HEK293 (cell line): ENCODE measurements at regions not wholly inside any gene's neighbourhood (a gene's known extent, or its start where the extent isn't known, plus 50 kb on each side); places are given as distances from the start of the nearest gene placed in this dataset.

ENCODE experiments used
- CTCF ChIA-PET: fragments of 350-600 bp; formaldehyde crosslinking; extraction: SDS; loops from one replicate; lab custom pipeline; 2021; ENCODE audit warnings: antibody characterized with exemption; lab: Yijun Ruan, JAX
- POLR2A ChIA-PET: fragments of 300-600 bp; formaldehyde crosslinking; extraction: SDS; loops from one replicate; lab custom pipeline; 2020; ENCODE audit warnings: antibody characterized with exemption, inconsistent platforms; lab: Yijun Ruan, JAX
- H3K27ac ChIP-seq: fragments of 200-500 bp; sonication (Bioruptor generic); 2 replicates; pipeline ENCODE4 v1.5.1; 2014; ENCODE audit warnings: low read depth, low read length, control low read depth, inconsistent platforms; ENCODE audit errors: extremely low read depth
- H3K36me3 ChIP-seq, 2 experiments: fragments of 200-500 bp in 1 of 2; sonication (Bioruptor generic) in 1 of 2; 1 replicate in 1 of 2; 2 replicates in 1 of 2; pipeline ENCODE4 v1.5.1; 2014 to 2017; ENCODE audit warnings: inconsistent platforms in 2 of 2, low read length in 2 of 2; ENCODE audit not compliant: control insufficient read depth in 2 of 2, insufficient read depth in 1 of 2
- H3K4me1 ChIP-seq: fragments of 200-500 bp; sonication (Bioruptor generic); 2 replicates; pipeline ENCODE4 v1.5.1; 2014; ENCODE audit warnings: mild to moderate bottlenecking, low read length, inconsistent platforms; ENCODE audit not compliant: control insufficient read depth, insufficient read depth
- H3K4me3 ChIP-seq: 2 replicates; pipeline ENCODE4 v1.5.1; 2011; ENCODE audit warnings: low read depth, mild to moderate bottlenecking, control low read depth, low read length, moderate library complexity
- H3K9me3 ChIP-seq: fragments of 200-500 bp; sonication (Bioruptor generic); 2 replicates; pipeline ENCODE4 v1.5.1; 2014; ENCODE audit warnings: low read depth, low read length, inconsistent platforms; ENCODE audit not compliant: control insufficient read depth, insufficient read depth
- BCL11A ChIP-seq: fragments of 450-650 bp; formaldehyde crosslinking; IDR thresholded peaks from 2 replicates; pipeline ENCODE4 v1.5.1; 2016; ENCODE audit warnings: low read depth, missing biosample characterization, missing genetic modification characterization
- ELK4 ChIP-seq: IDR thresholded peaks from 2 replicates; pipeline ENCODE4 v1.6.1; 2011; ENCODE audit warnings: mild to moderate bottlenecking, low read depth, low read length, borderline replicate concordance
- GFI1B ChIP-seq: fragments of 450-650 bp; formaldehyde crosslinking; IDR thresholded peaks from 2 replicates; pipeline ENCODE4 v1.5.1; 2016; ENCODE audit warnings: missing biosample characterization, missing genetic modification characterization
- KLF1 ChIP-seq: fragments of 450-650 bp; formaldehyde crosslinking; IDR thresholded peaks from 2 replicates; pipeline ENCODE4 v1.5.1; 2016; ENCODE audit warnings: missing biosample characterization, missing genetic modification characterization
- KLF10 ChIP-seq: fragments of 450-650 bp; IDR thresholded peaks from 2 replicates; pipeline ENCODE4 v1.5.1; 2018; ENCODE audit warnings: missing biosample characterization, mild to moderate bottlenecking, missing genetic modification characterization
- KLF9 ChIP-seq: fragments of 450-650 bp; formaldehyde crosslinking; IDR thresholded peaks from 2 replicates; pipeline ENCODE4 v1.5.1; 2016; ENCODE audit warnings: missing biosample characterization, missing genetic modification characterization, low read depth
- SALL2 ChIP-seq: fragments of 450-650 bp; formaldehyde crosslinking; IDR thresholded peaks from 2 replicates; pipeline ENCODE4 v1.5.0; 2017; ENCODE audit warnings: missing biosample characterization, mild to moderate bottlenecking, missing genetic modification characterization, borderline replicate concordance
- YY2 ChIP-seq: fragments of 450-650 bp; formaldehyde crosslinking; IDR thresholded peaks from 2 replicates; pipeline ENCODE4 v1.5.1; 2016; ENCODE audit warnings: missing biosample characterization, missing genetic modification characterization
- ZNF140 ChIP-seq: fragments of 450-650 bp; formaldehyde crosslinking; IDR thresholded peaks from 2 replicates; pipeline ENCODE4 v1.5.1; 2016; ENCODE audit warnings: missing biosample characterization, missing genetic modification characterization
- ZNF16 ChIP-seq: fragments of 450-650 bp; formaldehyde crosslinking; IDR thresholded peaks from 2 replicates; pipeline ENCODE4 v1.5.1; 2016; ENCODE audit warnings: low read depth, missing biosample characterization, missing genetic modification characterization
- ZNF2 ChIP-seq: fragments of 450-650 bp; formaldehyde crosslinking; IDR thresholded peaks from 2 replicates; pipeline ENCODE4 v1.5.1; 2016; ENCODE audit warnings: missing biosample characterization, missing genetic modification characterization
- ZNF211 ChIP-seq: fragments of 450-650 bp; formaldehyde crosslinking; IDR thresholded peaks from 2 replicates; pipeline ENCODE4 v1.5.1; 2016; ENCODE audit warnings: low read depth, missing biosample characterization, missing genetic modification characterization
- ZNF24 ChIP-seq: fragments of 450-650 bp; formaldehyde crosslinking; IDR thresholded peaks from 2 replicates; pipeline ENCODE4 v1.5.1; 2016; ENCODE audit warnings: missing biosample characterization, missing genetic modification characterization
- ZNF426 ChIP-seq: fragments of 450-650 bp; formaldehyde crosslinking; IDR thresholded peaks from 2 replicates; pipeline ENCODE4 v1.5.1; 2017; ENCODE audit warnings: missing biosample characterization, missing genetic modification characterization, mild to moderate bottlenecking, inconsistent platforms, moderate library complexity
- ZNF558 ChIP-seq: fragments of 450-650 bp; formaldehyde crosslinking; IDR thresholded peaks from 2 replicates; pipeline ENCODE4 v1.5.1; 2016; ENCODE audit warnings: missing biosample characterization, missing genetic modification characterization
- ZNF571 ChIP-seq: fragments of 450-650 bp; formaldehyde crosslinking; IDR thresholded peaks from 2 replicates; pipeline ENCODE4 v1.5.0; 2017; ENCODE audit warnings: missing biosample characterization, missing genetic modification characterization
- ZNF621 ChIP-seq: fragments of 450-650 bp; formaldehyde crosslinking; IDR thresholded peaks from 2 replicates; pipeline ENCODE4 v1.5.1; 2017; ENCODE audit warnings: missing biosample characterization, missing genetic modification characterization
- ZNF629 ChIP-seq: fragments of 450-650 bp; formaldehyde crosslinking; IDR thresholded peaks from 2 replicates; pipeline ENCODE4 v1.5.1; 2017; ENCODE audit warnings: missing biosample characterization, missing genetic modification characterization
- ZNF707 ChIP-seq: fragments of 450-650 bp; formaldehyde crosslinking; IDR thresholded peaks from 2 replicates; pipeline ENCODE4 v1.5.1; 2016; ENCODE audit warnings: missing biosample characterization, missing genetic modification characterization
- ZNF777 ChIP-seq: fragments of 450-650 bp; formaldehyde crosslinking; IDR thresholded peaks from 2 replicates; pipeline ENCODE4 v1.5.1; 2017; ENCODE audit warnings: missing biosample characterization, missing genetic modification characterization, borderline replicate concordance
- ZSCAN23 ChIP-seq: fragments of 450-650 bp; formaldehyde crosslinking; IDR thresholded peaks from 2 replicates; pipeline ENCODE4 v1.5.1; 2016; ENCODE audit warnings: missing biosample characterization, missing genetic modification characterization
- TF ChIP-seq, protein P1 (sequence below): fragments of 450-650 bp; formaldehyde crosslinking; IDR thresholded peaks from 2 replicates; pipeline ENCODE4 v1.5.1; 2017; ENCODE audit warnings: missing biosample characterization, mild to moderate bottlenecking, missing genetic modification characterization, moderate library complexity
- TF ChIP-seq, protein P2 (sequence below): fragments of 450-650 bp; formaldehyde crosslinking; IDR thresholded peaks from 2 replicates; pipeline ENCODE4 v1.5.1; 2017; ENCODE audit warnings: missing biosample characterization, missing genetic modification characterization
- TF ChIP-seq, protein P3 (sequence below): fragments of 450-650 bp; formaldehyde crosslinking; IDR thresholded peaks from 2 replicates; pipeline ENCODE4 v1.5.1; 2016; ENCODE audit warnings: missing biosample characterization, missing genetic modification characterization
- TF ChIP-seq, protein P4 (sequence below): fragments of 450-650 bp; formaldehyde crosslinking; IDR thresholded peaks from 2 replicates; pipeline ENCODE4 v1.5.1; 2016; ENCODE audit warnings: missing biosample characterization, missing genetic modification characterization

DNA sequence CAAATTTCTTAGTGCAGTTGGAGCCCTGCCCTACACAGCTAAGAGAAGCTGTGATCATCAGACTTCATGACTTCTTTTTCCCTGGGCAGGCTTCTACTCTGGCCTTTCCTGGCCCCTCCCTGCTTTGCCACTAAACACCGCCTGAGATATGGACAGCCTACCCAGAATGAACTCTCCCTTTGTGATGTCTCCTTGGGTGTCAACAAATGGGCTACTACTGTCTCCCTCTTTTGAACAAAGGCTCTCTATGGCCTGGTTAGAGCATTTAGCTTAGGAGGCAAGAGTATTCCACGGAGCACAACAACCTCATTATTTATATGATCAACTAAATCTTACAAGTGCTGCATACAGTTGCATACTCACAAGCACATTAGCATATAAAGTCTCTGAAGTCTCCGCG is 127.6 kb upstream of the HCCS start:
- CTCF ChIA-PET = no interaction called here
- TF ChIP-seq, protein P1, sequence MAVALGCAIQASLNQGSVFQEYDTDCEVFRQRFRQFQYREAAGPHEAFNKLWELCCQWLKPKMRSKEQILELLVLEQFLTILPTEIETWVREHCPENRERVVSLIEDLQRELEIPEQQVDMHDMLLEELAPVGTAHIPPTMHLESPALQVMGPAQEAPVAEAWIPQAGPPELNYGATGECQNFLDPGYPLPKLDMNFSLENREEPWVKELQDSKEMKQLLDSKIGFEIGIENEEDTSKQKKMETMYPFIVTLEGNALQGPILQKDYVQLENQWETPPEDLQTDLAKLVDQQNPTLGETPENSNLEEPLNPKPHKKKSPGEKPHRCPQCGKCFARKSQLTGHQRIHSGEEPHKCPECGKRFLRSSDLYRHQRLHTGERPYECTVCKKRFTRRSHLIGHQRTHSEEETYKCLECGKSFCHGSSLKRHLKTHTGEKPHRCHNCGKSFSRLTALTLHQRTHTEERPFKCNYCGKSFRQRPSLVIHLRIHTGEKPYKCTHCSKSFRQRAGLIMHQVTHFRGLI (tag by site-specific recombination) = no peak
- no peak for TF ChIP-seq GFI1B
- TF ChIP-seq ZNF777 (tag by site-specific recombination) = no peak
- TF ChIP-seq ZNF140 (tag by site-specific recombination) = no peak
- no peak for TF ChIP-seq BCL11A (tag by site-specific recombination)
- no peak for TF ChIP-seq ZSCAN23
- TF ChIP-seq ZNF621 = no peak
- TF ChIP-seq KLF1 (tag by site-specific recombination) = no peak
- TF ChIP-seq, all 188 proteins: peak for 0
- Histone ChIP-seq H3K4me3 (no peak overlapping the region), H3K36me3 (no peaks in the 10 kb centered on the region), H3K9me3 (no peaks in the 10 kb centered on the region), H3K4me1 (no peaks in the 10 kb centered on the region), H3K27ac (no peak overlapping the region)
- POLR2A ChIA-PET = no interaction called here

- CTCF ChIA-PET = no interaction called here
- Histone ChIP-seq H3K9me3 (no peaks in the 10 kb centered on the region), H3K36me3 (no peaks in the 10 kb centered on the region), H3K4me1 (no peaks in the 10 kb centered on the region), H3K27ac (no peak overlapping the region), H3K4me3 (no peak overlapping the region)
- TF ChIP-seq ZNF558 (tag by site-specific recombination) (no peak), ZNF140 (tag by site-specific recombination) (no peak), KLF9 (no peak), ZNF571 (tag by site-specific recombination) (no peak), ZNF629 (tag by site-specific recombination) (no peak), ZNF426 (tag by site-specific recombination) (no peak), ZNF2 (tag by site-specific recombination) (no peak), ZNF24 (no peak), KLF10 (tag by site-specific recombination) (no peak), YY2 (tag by site-specific recombination) (no peak), SALL2 (tag by site-specific recombination) (no peak), ZNF16 (tag by site-specific recombination) (no peak), ELK4 (no peak), ZNF211 (no peak), ZNF707 (no peak)
- TF ChIP-seq, protein P2, sequence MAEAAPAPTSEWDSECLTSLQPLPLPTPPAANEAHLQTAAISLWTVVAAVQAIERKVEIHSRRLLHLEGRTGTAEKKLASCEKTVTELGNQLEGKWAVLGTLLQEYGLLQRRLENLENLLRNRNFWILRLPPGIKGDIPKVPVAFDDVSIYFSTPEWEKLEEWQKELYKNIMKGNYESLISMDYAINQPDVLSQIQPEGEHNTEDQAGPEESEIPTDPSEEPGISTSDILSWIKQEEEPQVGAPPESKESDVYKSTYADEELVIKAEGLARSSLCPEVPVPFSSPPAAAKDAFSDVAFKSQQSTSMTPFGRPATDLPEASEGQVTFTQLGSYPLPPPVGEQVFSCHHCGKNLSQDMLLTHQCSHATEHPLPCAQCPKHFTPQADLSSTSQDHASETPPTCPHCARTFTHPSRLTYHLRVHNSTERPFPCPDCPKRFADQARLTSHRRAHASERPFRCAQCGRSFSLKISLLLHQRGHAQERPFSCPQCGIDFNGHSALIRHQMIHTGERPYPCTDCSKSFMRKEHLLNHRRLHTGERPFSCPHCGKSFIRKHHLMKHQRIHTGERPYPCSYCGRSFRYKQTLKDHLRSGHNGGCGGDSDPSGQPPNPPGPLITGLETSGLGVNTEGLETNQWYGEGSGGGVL (tag by site-specific recombination) = no peak
- TF ChIP-seq, protein P3, sequence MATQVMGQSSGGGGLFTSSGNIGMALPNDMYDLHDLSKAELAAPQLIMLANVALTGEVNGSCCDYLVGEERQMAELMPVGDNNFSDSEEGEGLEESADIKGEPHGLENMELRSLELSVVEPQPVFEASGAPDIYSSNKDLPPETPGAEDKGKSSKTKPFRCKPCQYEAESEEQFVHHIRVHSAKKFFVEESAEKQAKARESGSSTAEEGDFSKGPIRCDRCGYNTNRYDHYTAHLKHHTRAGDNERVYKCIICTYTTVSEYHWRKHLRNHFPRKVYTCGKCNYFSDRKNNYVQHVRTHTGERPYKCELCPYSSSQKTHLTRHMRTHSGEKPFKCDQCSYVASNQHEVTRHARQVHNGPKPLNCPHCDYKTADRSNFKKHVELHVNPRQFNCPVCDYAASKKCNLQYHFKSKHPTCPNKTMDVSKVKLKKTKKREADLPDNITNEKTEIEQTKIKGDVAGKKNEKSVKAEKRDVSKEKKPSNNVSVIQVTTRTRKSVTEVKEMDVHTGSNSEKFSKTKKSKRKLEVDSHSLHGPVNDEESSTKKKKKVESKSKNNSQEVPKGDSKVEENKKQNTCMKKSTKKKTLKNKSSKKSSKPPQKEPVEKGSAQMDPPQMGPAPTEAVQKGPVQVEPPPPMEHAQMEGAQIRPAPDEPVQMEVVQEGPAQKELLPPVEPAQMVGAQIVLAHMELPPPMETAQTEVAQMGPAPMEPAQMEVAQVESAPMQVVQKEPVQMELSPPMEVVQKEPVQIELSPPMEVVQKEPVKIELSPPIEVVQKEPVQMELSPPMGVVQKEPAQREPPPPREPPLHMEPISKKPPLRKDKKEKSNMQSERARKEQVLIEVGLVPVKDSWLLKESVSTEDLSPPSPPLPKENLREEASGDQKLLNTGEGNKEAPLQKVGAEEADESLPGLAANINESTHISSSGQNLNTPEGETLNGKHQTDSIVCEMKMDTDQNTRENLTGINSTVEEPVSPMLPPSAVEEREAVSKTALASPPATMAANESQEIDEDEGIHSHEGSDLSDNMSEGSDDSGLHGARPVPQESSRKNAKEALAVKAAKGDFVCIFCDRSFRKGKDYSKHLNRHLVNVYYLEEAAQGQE = no peak
- TF ChIP-seq, protein P4, sequence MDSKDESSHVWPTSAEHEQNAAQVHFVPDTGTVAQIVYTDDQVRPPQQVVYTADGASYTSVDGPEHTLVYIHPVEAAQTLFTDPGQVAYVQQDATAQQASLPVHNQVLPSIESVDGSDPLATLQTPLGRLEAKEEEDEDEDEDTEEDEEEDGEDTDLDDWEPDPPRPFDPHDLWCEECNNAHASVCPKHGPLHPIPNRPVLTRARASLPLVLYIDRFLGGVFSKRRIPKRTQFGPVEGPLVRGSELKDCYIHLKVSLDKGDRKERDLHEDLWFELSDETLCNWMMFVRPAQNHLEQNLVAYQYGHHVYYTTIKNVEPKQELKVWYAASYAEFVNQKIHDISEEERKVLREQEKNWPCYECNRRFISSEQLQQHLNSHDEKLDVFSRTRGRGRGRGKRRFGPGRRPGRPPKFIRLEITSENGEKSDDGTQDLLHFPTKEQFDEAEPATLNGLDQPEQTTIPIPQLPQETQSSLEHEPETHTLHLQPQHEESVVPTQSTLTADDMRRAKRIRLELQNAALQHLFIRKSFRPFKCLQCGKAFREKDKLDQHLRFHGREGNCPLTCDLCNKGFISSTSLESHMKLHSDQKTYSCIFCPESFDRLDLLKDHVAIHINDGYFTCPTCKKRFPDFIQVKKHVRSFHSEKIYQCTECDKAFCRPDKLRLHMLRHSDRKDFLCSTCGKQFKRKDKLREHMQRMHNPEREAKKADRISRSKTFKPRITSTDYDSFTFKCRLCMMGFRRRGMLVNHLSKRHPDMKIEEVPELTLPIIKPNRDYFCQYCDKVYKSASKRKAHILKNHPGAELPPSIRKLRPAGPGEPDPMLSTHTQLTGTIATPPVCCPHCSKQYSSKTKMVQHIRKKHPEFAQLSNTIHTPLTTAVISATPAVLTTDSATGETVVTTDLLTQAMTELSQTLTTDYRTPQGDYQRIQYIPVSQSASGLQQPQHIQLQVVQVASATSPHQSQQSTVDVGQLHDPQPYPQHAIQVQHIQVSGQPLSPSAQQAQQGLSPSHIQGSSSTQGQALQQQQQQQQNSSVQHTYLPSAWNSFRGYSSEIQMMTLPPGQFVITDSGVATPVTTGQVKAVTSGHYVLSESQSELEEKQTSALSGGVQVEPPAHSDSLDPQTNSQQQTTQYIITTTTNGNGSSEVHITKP (tag by site-specific recombination) = no peak
- POLR2A ChIA-PET = no interaction called here
Measured at GRCh38 chrX:10984213-10984612, 126.9 kb upstream of the HCCS start.
